SK-N-SH (cell line): ENCODE measurements at regions not wholly inside any gene's neighbourhood (a gene's known extent, or its start where the extent isn't known, plus 50 kb on each side); places are given as distances from the start of the nearest gene placed in this dataset.

Experiments used
- CTCF ChIA-PET: fragments of 300-600, 350-600 bp; formaldehyde crosslinking; extraction: SDS; loops from one replicate; lab custom pipeline; 2021; lab: Yijun Ruan, JAX
- POLR2A ChIA-PET: fragments of 350-600 bp; sonication (Branson Sonifier 250); formaldehyde crosslinking; extraction: SDS; loops from one replicate; lab custom pipeline; 2020; ENCODE audit warnings: antibody characterized with exemption, inconsistent platforms; lab: Yijun Ruan, JAX
- DNase-seq: peaks from one replicate; pipeline ENCODE4 v3.0.0; 2012
- H2AFZ ChIP-seq: fragments of 200-600 bp; sonication (generic); 2 replicates; pipeline ENCODE4 v1.8.1; 2016; ENCODE audit warnings: antibody characterized with exemption, mild to moderate bottlenecking, low read depth
- H3F3A ChIP-seq: fragments of 200-600 bp; sonication (generic); replicated peaks from 2 replicates; pipeline ENCODE3; 2016; ENCODE audit warnings: antibody characterized with exemption, mild to moderate bottlenecking; ENCODE audit not compliant: insufficient read depth
- H3K27ac ChIP-seq, 2 experiments: fragments of 200-500 bp in 1 of 2; fragments of 200-600 bp in 1 of 2; sonication (Bioruptor generic) in 1 of 2; sonication (generic), shearing (Covaris generic) in 1 of 2; 2 replicates each; pipeline versions ENCODE4 v1.5.1 to v1.6.1; 2014 to 2016; ENCODE audit warnings: low read depth in 2 of 2, inconsistent platforms in 1 of 2, low read length in 1 of 2, mild to moderate bottlenecking in 1 of 2, mixed read lengths in 1 of 2
- H3K27me3 ChIP-seq: fragments of 200-600 bp; sonication (generic), shearing (Covaris generic); 2 replicates; pipeline ENCODE4 v1.6.1; 2016; ENCODE audit warnings: mixed run types; ENCODE audit not compliant: insufficient read depth
- H3K36me3 ChIP-seq, 2 experiments: fragments of 200-500 bp in 1 of 2; fragments of 200-600 bp in 1 of 2; sonication (Bioruptor generic) in 1 of 2; sonication (generic) in 1 of 2; replicated peaks in 1 of 2; 2 replicates each; pipeline versions ENCODE3 to v1.5.1; 2014 to 2016; ENCODE audit warnings: low read length in 1 of 2, mild to moderate bottlenecking in 1 of 2; ENCODE audit not compliant: insufficient read depth in 2 of 2, control insufficient read depth in 1 of 2
- H3K4me1 ChIP-seq, 2 experiments: fragments of 200-500 bp in 1 of 2; fragments of 200-600 bp in 1 of 2; sonication (Bioruptor generic) in 1 of 2; sonication (generic), shearing (Covaris generic) in 1 of 2; 2 replicates each; pipeline versions ENCODE4 v1.5.1 to v1.6.1; 2014 to 2016; ENCODE audit warnings: low read depth in 1 of 2, low read length in 1 of 2, mixed run types in 1 of 2; ENCODE audit not compliant: insufficient read depth in 2 of 2, control insufficient read depth in 1 of 2
- H3K4me2 ChIP-seq: fragments of 200-600 bp; sonication (generic), shearing (Covaris generic); 2 replicates; pipeline ENCODE4 v1.6.1; 2017; ENCODE audit warnings: mixed run types
- H3K4me3 ChIP-seq, 2 experiments: fragments of 200-500 bp in 1 of 2; fragments of 200-600 bp in 1 of 2; sonication (Bioruptor generic) in 1 of 2; sonication (generic), shearing (Covaris generic) in 1 of 2; 2 replicates each; pipeline versions ENCODE4 v1.5.1 to v1.8.1; 2014 to 2016; ENCODE audit warnings: low read depth in 2 of 2, inconsistent platforms in 1 of 2, low read length in 1 of 2, mild to moderate bottlenecking in 1 of 2, mixed read lengths in 1 of 2, moderate library complexity in 1 of 2
- H3K79me2 ChIP-seq: fragments of 200-600 bp; sonication (generic); 2 replicates; pipeline ENCODE4 v1.8.1; 2017; ENCODE audit warnings: mild to moderate bottlenecking; ENCODE audit not compliant: insufficient read depth
- H3K9ac ChIP-seq: fragments of 200-600 bp; sonication (generic); 2 replicates; pipeline ENCODE4 v1.6.1; 2017; ENCODE audit warnings: mixed run types
- H3K9me2 ChIP-seq: fragments of 200-600 bp; sonication (generic); 2 replicates; pipeline ENCODE4 v1.6.1; 2017; ENCODE audit warnings: mixed run types
- H3K9me3 ChIP-seq: fragments of 200-600 bp; sonication (generic); 2 replicates; pipeline ENCODE4 v1.6.1; 2017; ENCODE audit warnings: mixed run types, mild to moderate bottlenecking, moderate library complexity
- H4K20me1 ChIP-seq: fragments of 200-600 bp; sonication (generic); 2 replicates; pipeline ENCODE4 v1.6.1; 2017; ENCODE audit warnings: mild to moderate bottlenecking, mixed run types; ENCODE audit not compliant: insufficient read depth
- CHD2 ChIP-seq: fragments of 150-350 bp; IDR thresholded peaks from 2 replicates; pipeline ENCODE4 v1.6.1; 2018; ENCODE audit warnings: low read length; ENCODE audit not compliant: partially characterized antibody
- ELF1 ChIP-seq: IDR thresholded peaks from 2 replicates; pipeline ENCODE4 v1.4.0; 2012
- EP300 ChIP-seq, 2 experiments: IDR thresholded peaks; 2 replicates each; pipeline versions ENCODE4 v1.4.0 to v1.6.1; 2012; ENCODE audit warnings: borderline replicate concordance in 1 of 2, low read depth in 1 of 2, low read length in 1 of 2
- FOSL2 ChIP-seq: IDR thresholded peaks from 2 replicates; pipeline ENCODE4 v1.4.0; 2012; ENCODE audit warnings: low read depth, mild to moderate bottlenecking, moderate library complexity, borderline replicate concordance
- GABPA ChIP-seq: IDR thresholded peaks from 2 replicates; pipeline ENCODE4 v1.4.0; 2012; ENCODE audit warnings: low read depth, mild to moderate bottlenecking
- GATA2 ChIP-seq: sonication (generic); formaldehyde crosslinking; IDR thresholded peaks from 2 replicates; pipeline ENCODE4 v1.5.0; 2020; ENCODE audit warnings: mild to moderate bottlenecking, missing genetic modification reagents
- JUND ChIP-seq: IDR thresholded peaks from 2 replicates; pipeline ENCODE4 v1.4.0; 2012
- MXI1 ChIP-seq: IDR thresholded peaks from 2 replicates; pipeline ENCODE4 v1.6.1; 2012; ENCODE audit warnings: mild to moderate bottlenecking, low read depth, low read length, improper control_type of control experiment
- POLR2AphosphoS5 ChIP-seq: IDR thresholded peaks from 2 replicates; pipeline ENCODE4 v1.6.1; 2012; ENCODE audit warnings: low read depth, low read length
- SIN3A ChIP-seq: IDR thresholded peaks from 2 replicates; pipeline ENCODE4 v1.6.1; 2012; ENCODE audit warnings: low read depth, mild to moderate bottlenecking, low read length, moderate library complexity, borderline replicate concordance
- TAF1 ChIP-seq: IDR thresholded peaks from 2 replicates; pipeline ENCODE4 v1.6.1; 2012; ENCODE audit warnings: low read depth, mild to moderate bottlenecking, low read length, moderate library complexity, borderline replicate concordance
- TEAD4 ChIP-seq: IDR thresholded peaks from 2 replicates; pipeline ENCODE4 v1.4.0; 2012; ENCODE audit warnings: mild to moderate bottlenecking, borderline replicate concordance; ENCODE audit not compliant: insufficient read depth
- YY1 ChIP-seq: IDR thresholded peaks from 2 replicates; pipeline ENCODE4 v1.4.0; 2012; ENCODE audit warnings: low read depth, mild to moderate bottlenecking
- WGBS: methylation state at CpG from one replicate; pipeline ENCODE4 v1.1.6; 2017; ENCODE audit warnings: low lambda C conversion rate; 5-methylcytosine and 5-hydroxymethylcytosine counted together
- TF ChIP-seq, protein P1 (sequence below): fragments of 150-350 bp; IDR thresholded peaks from 2 replicates; pipeline ENCODE4 v1.6.1; 2017; ENCODE audit warnings: antibody characterized with exemption, low read length, low read depth, borderline replicate concordance
- TF ChIP-seq, protein P2 (sequence below): IDR thresholded peaks from 2 replicates; pipeline ENCODE4; 2012

DNA sequence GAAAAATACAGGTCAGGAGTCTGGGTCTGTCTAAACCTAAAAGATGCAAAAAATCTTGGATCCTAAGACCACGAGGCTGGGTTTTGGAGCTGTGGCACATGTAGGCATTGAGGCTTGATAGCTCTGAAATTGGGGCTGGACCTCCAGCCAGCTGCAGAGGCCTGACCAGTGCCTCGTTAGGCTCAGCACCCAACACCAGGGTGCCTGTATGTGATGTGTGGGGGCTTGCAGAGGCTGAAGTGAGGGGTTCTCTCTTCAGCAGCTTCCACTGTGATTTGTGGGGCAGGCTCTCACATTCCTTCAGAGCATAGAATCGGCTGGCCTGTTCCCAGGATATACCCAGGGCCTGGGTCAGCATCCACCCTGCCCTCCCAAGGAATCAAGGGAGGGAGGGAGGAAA lies 247.8 kb downstream of the BUB3 start:
- H3K9me2 ChIP-seq: no peaks in the 10 kb centered on the region
- H3K4me2 ChIP-seq: no peak overlapping the region
- H3K9ac ChIP-seq: no peak overlapping the region
- DNase-seq: no peak
- no peak overlapping the region for H2AFZ ChIP-seq
- ChIA-PET POLR2A (no interaction called here), CTCF (interaction anchor here (1.3 to 1.4 kb wide), 2 partner anchors 13 to 21 kb away, joined by 3 to 4 read pairs; no protein-coding TSS in a partner anchor)
- H3K27ac ChIP-seq: no peak overlapping the region
- TF ChIP-seq SIN3A: no peak
- no peak for TF ChIP-seq EP300 (IDR thresholded peaks at IDR 0.05; ENCODE audit: borderline replicate concordance in 1 of 2, low read depth in 1 of 2, low read length in 1 of 2)
- TF ChIP-seq MXI1: no peak
- no peak for TF ChIP-seq YY1
- no peak for TF ChIP-seq POLR2AphosphoS5
- no peak for TF ChIP-seq FOSL2
- no peak for TF ChIP-seq ELF1
- TF ChIP-seq GABPA: no peak
- no peak for TF ChIP-seq GATA2 (CRISPR knock-in tag)
- H3K9me3 ChIP-seq: no peaks in the 10 kb centered on the region
- H4K20me1 ChIP-seq: no peaks in the 10 kb centered on the region
- H3F3A ChIP-seq: no peaks in the 10 kb centered on the region
- H3K27me3 ChIP-seq: no peaks in the 10 kb centered on the region
- no peaks in the 10 kb centered on the region for H3K4me1 ChIP-seq
- no peak overlapping the region for H3K4me3 ChIP-seq
- no peaks in the 10 kb centered on the region for H3K79me2 ChIP-seq
- H3K36me3 ChIP-seq: no peaks in the 10 kb centered on the region
- WGBS: 5% methylated on average over 3 of the region's 3 CpGs

DNA sequence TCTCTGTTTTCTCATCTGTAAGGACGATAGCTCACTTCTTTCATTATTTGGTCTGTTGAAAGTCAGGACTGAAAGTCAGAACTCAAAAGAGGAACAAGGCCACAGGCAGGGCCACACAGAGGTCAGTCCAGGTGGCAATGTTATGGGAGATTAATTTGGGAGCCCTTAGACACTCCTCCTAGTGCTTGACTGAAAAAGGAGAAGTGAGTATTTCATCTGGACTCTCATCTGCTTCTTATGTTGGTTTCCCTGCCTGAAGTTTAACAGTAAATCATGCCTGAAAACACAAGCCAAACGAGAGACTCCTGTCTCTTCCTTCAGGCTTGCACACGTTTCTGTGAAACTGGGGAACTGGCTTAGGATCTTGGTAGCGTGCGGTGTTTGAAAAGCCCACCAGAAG lies 248.5 kb downstream of the BUB3 start:
- H3K27me3 ChIP-seq: no peaks in the 10 kb centered on the region
- no peaks in the 10 kb centered on the region for H3K79me2 ChIP-seq
- no peaks in the 10 kb centered on the region for H3K4me1 ChIP-seq
- H3K36me3 ChIP-seq: no peaks in the 10 kb centered on the region
- H2AFZ ChIP-seq: no peak overlapping the region
- 21% methylated on average over 5 of the region's 5 CpGs for WGBS
- no peak overlapping the region for H3K9ac ChIP-seq
- no peak overlapping the region for H3K4me2 ChIP-seq
- no peaks in the 10 kb centered on the region for H3K9me3 ChIP-seq
- no peak overlapping the region for H3K4me3 ChIP-seq
- no peaks in the 10 kb centered on the region for H4K20me1 ChIP-seq
- DNase-seq: no peak
- H3F3A ChIP-seq: no peaks in the 10 kb centered on the region
- POLR2A ChIA-PET: no interaction called here
- CTCF ChIA-PET: interaction anchor here (1.2 kb wide), 1 partner anchor 271 kb away, joined by 4 read pairs; no protein-coding TSS in a partner anchor
- no peaks in the 10 kb centered on the region for H3K9me2 ChIP-seq
- H3K27ac ChIP-seq: no peak overlapping the region
- no peak for TF ChIP-seq CHD2
- TF ChIP-seq JUND: no peak
- no peak for TF ChIP-seq TAF1
- no peak for TF ChIP-seq ELF1
- no peak for TF ChIP-seq POLR2AphosphoS5
- TF ChIP-seq, protein P1, sequence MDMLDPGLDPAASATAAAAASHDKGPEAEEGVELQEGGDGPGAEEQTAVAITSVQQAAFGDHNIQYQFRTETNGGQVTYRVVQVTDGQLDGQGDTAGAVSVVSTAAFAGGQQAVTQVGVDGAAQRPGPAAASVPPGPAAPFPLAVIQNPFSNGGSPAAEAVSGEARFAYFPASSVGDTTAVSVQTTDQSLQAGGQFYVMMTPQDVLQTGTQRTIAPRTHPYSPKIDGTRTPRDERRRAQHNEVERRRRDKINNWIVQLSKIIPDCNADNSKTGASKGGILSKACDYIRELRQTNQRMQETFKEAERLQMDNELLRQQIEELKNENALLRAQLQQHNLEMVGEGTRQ: no peak
- TF ChIP-seq, protein P2, sequence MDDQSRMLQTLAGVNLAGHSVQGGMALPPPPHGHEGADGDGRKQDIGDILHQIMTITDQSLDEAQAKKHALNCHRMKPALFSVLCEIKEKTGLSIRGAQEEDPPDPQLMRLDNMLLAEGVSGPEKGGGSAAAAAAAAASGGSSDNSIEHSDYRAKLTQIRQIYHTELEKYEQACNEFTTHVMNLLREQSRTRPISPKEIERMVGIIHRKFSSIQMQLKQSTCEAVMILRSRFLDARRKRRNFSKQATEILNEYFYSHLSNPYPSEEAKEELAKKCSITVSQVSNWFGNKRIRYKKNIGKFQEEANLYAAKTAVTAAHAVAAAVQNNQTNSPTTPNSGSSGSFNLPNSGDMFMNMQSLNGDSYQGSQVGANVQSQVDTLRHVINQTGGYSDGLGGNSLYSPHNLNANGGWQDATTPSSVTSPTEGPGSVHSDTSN: no peak
- TF ChIP-seq TEAD4: no peak
